A673 (cell line): ENCODE measurements at regions not wholly inside any gene's neighbourhood (a gene's known extent, or its start where the extent isn't known, plus 50 kb on each side); places are given as distances from the start of the nearest gene placed in this dataset.
"Not testable (repeated sequence)": the region's sequence is repeated elsewhere in the genome, so short reads cannot be mapped to it uniquely, and the experiment has no call there.

ENCODE experiments used
- CTCF ChIP-seq: fragments of 300-800, 200-600 bp; sonication (generic); conservative IDR thresholded peaks from 2 replicates; pipeline ENCODE4 v1.5.1; 2017; ENCODE audit warnings: low read depth, mild to moderate bottlenecking, antibody characterized with exemption, low read length, moderate library complexity, mixed read lengths
- EZH2 ChIP-seq: fragments of 200-600 bp; sonication (generic); IDR thresholded peaks from 2 replicates; pipeline ENCODE4 v1.6.1; 2017; ENCODE audit warnings: borderline replicate concordance, low read depth, mild to moderate bottlenecking, mixed read lengths, antibody characterized with exemption, low read length; ENCODE audit not compliant: poor library complexity, severe bottlenecking

GRCh38 chr14:71358932-71359421 is 451.7 kb downstream of the PCNX1 start:
- not testable (repeated sequence) for TF ChIP-seq EZH2, CTCF
